Coronary artery (tissue), 2 donors: ENCODE measurements at regions not wholly inside any gene's neighbourhood (a gene's known extent, or its start where the extent isn't known, plus 50 kb on each side); places are given as distances from the start of the nearest gene placed in this dataset.
A peak's percentile ranks its signal among the peaks of the same experiment; 100 is the strongest.
"Not testable (repeated sequence)": the region's sequence is repeated elsewhere in the genome, so short reads cannot be mapped to it uniquely, and the experiment has no call there.

Source experiments
- DNase-seq: peaks from one replicate; pipeline ENCODE4 v3.0.0-alpha.2; 2017; ENCODE audit warnings: low spot score
- H3K27ac ChIP-seq, 2 donors: fragments of 200-600 bp; sonication (generic); one replicate each; pipeline ENCODE4 v1.5.1; 2016 to 2019
- H3K4me3 ChIP-seq: fragments of 200-600 bp; sonication (generic); 2 replicates; pipeline ENCODE4 v1.5.1; 2016; ENCODE audit warnings: mild to moderate bottlenecking, moderate library complexity
- TF ChIP-seq, protein P1 (sequence below): fragments of 200-600 bp; sonication (generic); IDR thresholded peaks from one replicate; pipeline ENCODE4 v1.5.1; 2019; ENCODE audit warnings: antibody characterized with exemption

DNA sequence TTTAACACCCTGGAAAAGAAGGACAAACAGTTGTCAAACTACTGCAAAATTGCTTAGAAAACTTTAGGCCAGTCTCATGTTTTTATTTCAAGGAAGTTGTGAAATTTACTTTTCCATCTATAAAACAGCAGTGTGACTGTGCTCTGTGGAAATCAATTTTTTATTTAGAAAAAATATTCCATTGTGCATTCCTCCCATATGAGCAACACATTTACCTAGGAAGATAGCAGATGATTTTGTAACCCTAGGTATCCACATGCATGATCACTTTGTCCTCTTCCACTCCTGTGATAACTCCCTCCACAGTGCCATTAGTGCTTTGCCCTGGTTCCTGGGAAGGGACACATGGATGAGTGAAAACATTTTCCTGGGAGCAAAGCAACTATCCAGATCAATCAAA, 69.4 kb upstream of the GPCPD1 start:
- Histone ChIP-seq H3K4me3 (no peak overlapping the region), H3K27ac (no peak overlapping the region)
- DNase-seq = no peak
- TF ChIP-seq, protein P1, sequence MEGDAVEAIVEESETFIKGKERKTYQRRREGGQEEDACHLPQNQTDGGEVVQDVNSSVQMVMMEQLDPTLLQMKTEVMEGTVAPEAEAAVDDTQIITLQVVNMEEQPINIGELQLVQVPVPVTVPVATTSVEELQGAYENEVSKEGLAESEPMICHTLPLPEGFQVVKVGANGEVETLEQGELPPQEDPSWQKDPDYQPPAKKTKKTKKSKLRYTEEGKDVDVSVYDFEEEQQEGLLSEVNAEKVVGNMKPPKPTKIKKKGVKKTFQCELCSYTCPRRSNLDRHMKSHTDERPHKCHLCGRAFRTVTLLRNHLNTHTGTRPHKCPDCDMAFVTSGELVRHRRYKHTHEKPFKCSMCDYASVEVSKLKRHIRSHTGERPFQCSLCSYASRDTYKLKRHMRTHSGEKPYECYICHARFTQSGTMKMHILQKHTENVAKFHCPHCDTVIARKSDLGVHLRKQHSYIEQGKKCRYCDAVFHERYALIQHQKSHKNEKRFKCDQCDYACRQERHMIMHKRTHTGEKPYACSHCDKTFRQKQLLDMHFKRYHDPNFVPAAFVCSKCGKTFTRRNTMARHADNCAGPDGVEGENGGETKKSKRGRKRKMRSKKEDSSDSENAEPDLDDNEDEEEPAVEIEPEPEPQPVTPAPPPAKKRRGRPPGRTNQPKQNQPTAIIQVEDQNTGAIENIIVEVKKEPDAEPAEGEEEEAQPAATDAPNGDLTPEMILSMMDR = no peak

DNA sequence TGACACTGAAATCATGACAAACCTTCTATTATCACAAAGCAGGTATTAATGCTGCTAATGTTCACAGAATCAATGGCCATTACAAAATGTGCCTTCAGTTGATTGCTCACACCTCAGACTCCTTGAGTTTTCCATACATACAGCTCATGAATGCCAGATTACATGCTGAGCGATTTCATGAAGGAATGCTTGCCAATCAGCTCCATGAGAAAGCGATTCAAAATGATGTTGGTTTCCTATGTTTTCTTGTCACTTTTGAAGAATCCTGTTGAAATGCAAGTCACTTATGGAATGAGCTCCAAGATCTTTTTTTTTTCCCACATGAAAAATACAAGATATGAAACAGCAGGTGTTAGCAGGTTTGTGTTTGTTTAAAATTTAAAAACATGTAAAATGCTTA, 68.0 kb upstream of the GPCPD1 start:
- H3K27ac ChIP-seq = no peak overlapping the region
- TF ChIP-seq, protein P1 = no peak
- no peak for DNase-seq
- no peak overlapping the region for H3K4me3 ChIP-seq

DNA sequence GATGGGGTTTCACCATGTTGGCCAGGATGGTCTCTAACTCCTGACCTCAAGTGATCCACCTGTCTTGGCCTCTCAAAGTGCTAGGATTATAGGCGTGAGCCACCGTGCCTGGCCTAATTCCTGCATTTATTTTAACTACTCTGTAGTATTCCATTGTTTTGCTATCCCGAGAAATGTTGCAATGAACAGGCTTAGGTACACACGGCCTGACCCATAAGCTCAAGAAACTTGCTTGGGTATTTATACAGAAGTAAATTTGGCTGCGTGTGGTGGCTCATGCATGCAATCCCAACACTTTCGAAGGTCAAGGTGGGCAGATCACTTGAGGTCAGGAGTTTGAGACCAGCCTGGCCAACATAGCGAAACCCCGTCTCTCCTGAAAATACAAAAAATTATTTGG, 67.1 kb upstream of the GPCPD1 start:
- not testable (repeated sequence) for H3K4me3 ChIP-seq, DNase-seq, H3K27ac ChIP-seq

DNA sequence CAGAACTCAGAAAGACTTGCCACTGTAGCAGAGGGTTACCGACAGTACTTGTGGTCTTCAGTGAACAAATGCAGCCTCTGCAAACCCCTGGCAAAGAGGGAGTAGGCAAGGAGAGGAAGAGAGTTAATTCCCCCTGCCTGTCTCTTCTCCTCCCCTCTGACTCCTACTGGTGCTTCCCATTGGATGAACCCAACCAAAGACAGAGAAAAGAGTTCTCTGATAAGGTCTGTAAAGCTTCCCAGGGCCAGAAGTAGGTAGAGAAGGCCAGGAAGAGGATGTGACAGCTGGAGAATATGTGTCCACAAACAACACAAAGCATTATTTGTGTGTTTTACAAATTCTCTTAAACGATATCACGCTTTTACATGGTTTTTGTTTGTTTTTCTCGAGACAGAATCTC, 66.6 kb upstream of the GPCPD1 start:
- Histone ChIP-seq H3K27ac (no peak overlapping the region), H3K4me3 (no peak overlapping the region)
- DNase-seq = no peak
- TF ChIP-seq, protein P1 = no peak

DNA sequence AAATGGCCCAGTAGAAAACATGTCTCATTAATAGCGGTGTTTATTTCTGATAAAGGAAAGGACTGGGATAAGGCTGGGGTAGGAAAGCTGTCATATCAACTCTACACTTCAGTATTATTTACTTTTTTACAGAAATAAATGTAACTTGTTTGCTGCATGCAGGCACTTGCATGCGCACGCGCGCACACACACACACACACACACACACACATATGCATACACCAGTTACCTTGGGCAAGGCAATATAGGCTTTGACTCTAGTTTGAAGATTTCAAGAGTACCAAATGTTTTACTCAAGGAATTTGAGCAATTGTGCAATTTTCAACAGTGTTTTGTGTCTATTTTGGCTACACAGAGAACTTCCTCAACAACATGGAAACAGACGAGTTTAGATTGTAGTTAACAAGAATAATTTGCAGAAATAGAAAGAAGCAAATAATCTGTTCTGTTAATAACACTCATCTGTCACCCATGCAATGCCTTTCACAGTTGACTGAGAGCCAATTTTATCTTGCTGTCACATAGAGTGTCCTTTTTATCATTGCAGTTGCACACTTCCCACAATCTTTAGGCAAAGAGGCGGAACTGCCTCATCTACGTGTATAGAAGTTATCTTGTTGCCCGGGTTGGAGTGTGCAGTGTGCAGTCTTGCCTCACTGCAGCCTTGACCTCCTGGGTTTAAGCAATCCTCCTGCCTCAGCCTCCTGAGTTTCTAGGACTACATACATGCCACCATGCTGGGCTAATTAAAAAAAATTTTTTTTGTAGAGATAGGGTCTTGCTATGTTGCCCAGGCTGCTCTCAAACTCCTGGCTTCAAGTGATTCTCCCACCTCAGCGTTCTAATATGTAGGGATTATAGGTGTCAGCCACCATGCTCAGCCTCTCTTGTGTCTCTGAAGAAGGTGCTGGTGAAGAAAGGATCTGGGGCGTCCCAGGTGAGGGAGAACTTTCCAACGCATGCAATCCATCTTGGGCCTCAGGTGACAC, 64.6 kb upstream of the GPCPD1 start:
- H3K27ac ChIP-seq = peak overlapping the region in 1 of 2 donors; percentile 25
- DNase-seq = no peak
- H3K4me3 ChIP-seq = no peak overlapping the region
- TF ChIP-seq, protein P1 = no peak

DNA sequence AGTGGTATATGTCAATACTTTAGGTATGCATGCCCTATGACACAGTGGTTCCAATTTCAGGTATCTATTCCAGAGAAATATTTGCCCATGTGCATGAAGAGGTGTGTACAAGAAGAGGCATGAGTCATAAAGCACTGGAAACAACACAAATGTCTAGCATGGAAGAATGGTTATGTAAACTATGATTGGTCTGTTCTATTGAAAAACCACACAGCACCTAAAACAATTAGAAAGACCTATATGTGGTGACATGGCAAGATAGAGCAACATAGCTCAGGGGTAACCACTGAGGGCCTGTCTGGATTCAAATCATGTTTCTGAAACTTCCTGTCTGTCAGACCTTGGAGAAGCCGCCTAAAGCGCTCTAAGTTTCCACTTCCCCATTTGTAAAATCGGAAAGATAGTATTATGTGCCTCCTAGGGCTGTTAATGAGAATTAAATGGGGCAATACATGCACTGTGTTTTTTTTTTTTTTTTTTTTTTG, 63.4 kb upstream of the GPCPD1 start:
- H3K4me3 ChIP-seq = no peak overlapping the region
- DNase-seq = no peak
- H3K27ac ChIP-seq = no peak overlapping the region
- TF ChIP-seq, protein P1 = no peak

DNA sequence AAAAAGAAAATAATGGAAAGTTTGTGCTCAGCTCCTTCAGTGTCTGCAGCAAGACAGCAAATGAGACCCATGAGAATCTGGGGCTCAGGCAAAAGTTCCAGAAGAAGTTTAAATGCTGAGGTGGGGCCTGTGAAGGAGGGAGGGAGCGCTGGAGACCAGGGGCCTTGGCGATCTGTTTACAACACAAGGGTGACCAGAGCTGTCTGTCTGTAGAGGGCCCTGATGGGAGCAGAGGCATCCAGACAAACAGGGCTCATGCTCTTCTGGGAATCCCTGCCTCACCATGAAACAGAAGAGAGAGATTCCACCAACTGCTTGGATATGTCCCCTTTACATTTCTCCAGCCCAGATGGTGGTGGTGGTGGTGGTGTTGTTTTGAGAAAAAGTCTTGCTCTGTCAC, 60.1 kb upstream of the GPCPD1 start:
- TF ChIP-seq, protein P1 = no peak
- H3K4me3 ChIP-seq = no peak overlapping the region
- no peak overlapping the region for H3K27ac ChIP-seq
- DNase-seq = no peak
